NCI-H146 treated with DMSO at 0.1 percent for 48 hours (cell line): ENCODE measurements at regions not wholly inside any gene's neighbourhood (a gene's known extent, or its start where the extent isn't known, plus 50 kb on each side); places are given as distances from the start of the nearest gene placed in this dataset.
"Not testable (repeated sequence)": the region's sequence is repeated elsewhere in the genome, so short reads cannot be mapped to it uniquely, and the experiment has no call there.

ENCODE experiments used
- DNase-seq: peaks from one replicate; lab custom pipeline; 2025; ENCODE audit not compliant: unreplicated experiment; lab: John Stamatoyannopoulos, UW

- no peak for DNase-seq
These were observed 200.6 kb upstream of the KLF3 start for GRCh38 chr4:38463268-38463958.

- DNase-seq, result no peak
These were observed 199.7 kb upstream of the KLF3 start for GRCh38 chr4:38464328-38464727.

- no peak for DNase-seq
These were observed 197.6 kb upstream of the KLF3 start for GRCh38 chr4:38466401-38466800.

- no peak for DNase-seq
These were observed 196.7 kb upstream of the KLF3 start for GRCh38 chr4:38467296-38467695.

GRCh38 chr4:38468339-38468866 lies 195.6 kb upstream of the KLF3 start:
- no peak for DNase-seq

DNA sequence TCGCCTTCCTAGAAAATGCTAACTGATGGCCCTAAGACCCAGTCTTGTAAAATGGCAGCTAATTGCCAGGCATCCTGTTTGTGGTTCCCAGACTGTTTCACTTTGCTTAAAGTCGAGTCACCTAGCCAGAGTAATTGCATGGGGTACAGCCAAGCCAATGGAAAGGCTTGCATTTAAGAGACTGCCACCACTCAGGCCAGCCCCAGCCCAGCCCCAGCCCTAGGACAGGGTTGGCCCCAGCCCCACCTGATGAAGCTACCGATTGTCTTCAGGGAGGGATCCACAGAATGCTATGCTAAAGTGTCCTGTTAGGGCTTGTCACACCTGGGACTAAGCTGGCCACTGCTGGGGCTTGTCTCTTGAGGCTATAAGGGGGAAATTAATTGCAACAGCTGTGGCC lies 194.6 kb upstream of the KLF3 start:
- DNase-seq, result no peak

DNA sequence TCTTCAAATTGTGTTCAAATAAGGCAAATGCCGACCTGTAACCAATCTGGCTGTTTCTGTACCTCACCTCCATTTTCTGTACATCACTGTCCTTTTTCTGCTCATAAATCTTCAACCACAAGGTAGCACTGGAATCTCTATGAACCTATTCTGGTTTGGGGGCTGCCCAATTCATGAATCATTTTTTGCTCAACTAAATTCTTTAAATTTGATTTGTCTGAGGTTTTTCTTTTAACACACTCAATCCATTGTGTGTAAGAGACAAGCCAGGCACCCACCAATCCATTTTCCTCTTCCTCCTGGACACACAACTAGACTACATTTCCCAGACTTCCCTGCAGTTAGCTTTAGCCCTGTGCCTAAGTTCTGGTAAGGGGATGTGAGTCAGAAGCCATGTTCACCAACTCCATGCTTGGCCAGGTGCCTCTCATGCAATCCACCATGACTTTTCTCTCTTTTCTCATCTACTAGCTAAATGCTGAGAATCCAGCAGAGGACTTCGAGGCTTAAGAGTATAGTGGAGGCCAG lies 193.2 kb upstream of the KLF3 start:
- no peak for DNase-seq

DNA sequence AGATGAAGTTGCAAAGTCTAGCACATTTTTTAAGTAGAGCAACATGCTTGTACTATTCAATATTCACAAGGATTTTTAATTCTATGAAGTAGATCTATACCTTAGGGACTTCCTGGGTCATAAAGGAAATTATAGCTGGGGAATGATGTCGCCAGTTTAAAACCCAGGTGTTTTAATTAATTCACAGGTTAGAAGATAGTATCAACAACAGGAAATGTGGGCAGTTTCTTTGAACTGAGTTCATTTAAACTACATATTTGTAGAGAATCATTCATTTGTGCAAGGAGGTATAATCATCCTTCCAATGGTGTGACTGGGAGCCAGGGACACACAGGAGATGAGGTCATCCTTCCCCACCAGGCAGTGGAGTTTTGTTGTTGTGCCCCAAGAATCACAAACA lies 181.3 kb upstream of the KLF3 start:
- no peak for DNase-seq

DNA sequence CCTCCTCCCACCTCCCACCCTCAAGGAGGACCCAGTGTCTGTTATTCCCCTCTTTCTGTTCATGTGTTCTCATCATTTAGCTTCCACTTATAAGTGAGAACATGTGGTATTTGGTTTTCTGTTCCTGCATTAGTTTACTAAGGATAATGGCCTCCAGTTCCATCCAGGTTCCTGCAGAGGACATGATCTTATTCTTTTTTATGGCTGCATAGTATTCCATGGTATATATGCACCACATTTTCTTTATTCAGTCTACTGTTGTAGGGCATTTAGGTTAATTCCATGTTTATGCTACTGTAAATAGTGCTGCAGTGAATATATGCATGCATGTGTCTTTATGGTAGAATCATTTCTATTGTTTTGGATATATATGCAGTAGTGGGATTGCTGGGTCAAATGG lies 180.4 kb upstream of the KLF3 start:
- DNase-seq, result not testable (repeated sequence)

DNA sequence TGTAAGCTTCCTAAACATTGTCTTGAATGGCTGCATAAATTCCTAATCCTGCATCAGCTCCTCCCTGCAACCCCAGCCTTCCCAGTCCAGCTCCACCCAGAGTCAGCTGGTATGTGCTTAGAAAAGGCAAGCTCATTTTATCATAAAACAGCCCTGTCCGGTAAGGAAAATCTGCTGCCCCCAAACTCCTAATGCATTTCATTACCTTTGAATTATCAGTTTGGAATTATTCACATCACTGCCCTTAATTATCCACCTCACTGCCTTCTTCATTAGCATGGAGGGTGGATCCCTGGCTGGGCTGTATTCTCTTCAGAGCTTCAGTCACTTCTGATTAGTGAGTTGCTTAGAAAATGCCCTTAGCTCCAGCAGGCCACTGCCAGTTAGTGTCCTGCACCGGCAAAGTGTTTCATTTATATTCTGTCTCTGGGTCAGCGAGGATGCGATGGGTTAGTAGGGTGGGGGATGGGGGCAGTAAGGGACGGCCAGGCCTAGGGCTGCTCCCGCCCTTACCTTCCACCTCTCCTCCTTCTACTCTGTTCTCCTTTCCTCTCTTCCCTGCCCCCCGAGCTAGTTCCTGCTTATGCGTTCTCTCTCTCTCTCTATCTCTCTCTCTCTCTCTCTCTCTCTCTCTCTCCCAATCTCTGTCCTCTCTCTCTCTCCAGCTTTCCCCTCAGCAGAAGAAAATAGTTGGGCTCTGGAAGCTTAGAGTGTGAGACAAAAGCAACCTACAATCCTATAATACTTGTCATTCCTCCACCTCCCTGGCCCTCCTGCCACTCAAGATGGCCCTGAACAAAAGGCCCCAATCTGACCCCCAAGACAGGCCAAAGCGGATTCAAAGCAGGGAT lies 174.8 kb upstream of the KLF3 start:
- no peak for DNase-seq

DNA sequence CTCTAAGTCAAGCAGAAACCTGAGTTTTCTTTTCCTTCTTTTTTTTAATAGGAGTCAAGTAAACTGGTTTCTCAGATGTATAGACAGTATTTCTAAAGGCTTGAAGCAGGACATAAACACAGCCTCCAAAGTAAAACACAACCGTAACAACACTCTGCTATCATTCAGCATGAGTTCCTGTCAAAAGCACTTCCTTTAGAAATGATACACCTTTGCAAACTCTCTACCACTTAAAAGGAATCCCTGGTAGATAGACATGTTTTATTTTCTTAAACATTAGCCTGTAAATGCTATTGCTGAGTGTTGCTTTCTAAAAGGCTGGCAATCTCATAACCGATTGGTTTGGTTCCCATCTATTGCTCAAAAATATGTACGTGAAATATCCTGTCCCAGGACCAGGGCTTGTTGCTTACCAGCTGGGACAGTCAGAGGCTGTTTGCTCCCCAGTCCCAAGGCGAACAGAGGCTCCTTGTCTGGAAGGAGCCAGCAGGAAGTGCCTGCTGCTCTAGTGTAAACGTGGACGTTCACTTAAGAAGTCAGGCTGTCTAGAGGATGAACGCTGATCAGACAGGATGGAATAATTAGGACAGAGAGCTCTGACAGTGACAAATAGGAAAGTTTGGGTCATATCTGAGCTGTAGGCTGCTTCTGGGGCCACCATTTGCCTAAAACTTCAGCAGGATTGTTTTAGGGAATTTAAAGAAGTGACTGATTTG lies 173.9 kb upstream of the KLF3 start:
- no peak for DNase-seq

- DNase-seq, result no peak
These were observed 173.1 kb upstream of the KLF3 start for GRCh38 chr4:38490753-38491446.

DNA sequence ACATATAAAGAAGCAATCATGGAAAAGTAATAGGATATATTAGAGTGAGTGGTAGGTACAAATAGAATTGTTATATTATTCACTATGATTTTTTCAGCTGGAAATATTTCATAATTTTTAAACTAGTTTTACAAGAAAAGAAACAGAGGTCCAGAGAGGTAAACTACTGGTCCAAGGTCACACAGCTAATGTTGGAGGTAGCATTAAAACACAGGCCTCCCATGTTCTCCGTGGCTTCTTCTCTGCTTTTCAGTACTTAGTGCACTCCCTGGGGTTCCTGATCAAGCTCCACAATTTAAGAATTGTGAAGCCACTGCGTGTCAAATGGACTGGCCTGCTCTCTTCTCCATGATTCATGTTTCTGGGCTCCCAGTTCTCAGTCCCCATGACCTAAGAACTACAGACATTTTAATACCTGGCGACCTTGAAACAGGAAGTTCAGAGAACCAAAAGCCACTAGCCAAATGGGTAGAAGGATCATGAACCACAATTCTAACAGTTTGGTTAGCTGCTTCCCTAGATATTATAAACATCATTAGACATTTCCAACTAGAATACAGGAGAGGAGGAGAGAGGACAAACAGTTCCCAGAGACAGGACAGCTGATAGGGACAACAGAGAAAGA lies 172.0 kb upstream of the KLF3 start:
- no peak for DNase-seq

DNA sequence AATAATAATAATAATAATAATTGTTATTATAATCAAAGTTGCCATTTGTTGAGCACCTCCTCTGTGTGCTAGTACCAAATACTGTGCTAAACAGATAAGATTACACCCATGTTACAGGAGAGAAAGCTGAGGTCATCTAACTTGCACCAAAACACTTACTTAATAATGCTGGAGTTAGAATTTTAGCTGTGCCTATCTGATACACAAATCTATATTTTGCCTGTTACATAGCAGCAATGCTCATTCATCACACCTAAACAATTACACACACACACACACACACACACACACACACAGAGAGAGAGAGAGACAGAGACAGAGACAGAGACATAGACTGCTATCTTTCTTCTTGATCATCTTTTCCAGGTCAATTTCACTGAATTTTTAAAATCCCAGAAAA lies 170.9 kb upstream of the KLF3 start:
- no peak for DNase-seq

GRCh38 chr4:38495446-38495845 lies 168.6 kb upstream of the KLF3 start:
- no peak for DNase-seq

GRCh38 chr4:38497121-38497520 lies 166.9 kb upstream of the KLF3 start:
- no peak for DNase-seq

DNA sequence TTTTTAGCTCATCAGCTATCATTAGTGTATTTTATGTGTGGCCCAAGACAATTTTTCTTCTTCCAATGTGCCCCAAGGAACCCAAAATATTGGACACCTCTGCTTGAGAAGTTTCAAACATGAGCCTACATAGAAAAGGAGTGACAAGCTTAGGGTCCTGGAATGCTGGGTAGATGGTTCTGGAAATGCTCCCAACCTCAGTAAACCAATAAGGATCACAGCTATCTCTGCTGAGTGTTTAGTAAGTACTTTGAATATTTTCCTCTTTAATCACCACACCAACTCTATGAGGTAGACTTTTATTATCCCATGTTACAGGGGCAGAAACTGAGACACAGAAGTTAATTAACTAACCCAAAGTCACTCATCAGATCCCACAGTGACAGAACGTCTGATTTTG lies 164.9 kb upstream of the KLF3 start:
- DNase-seq, result no peak

- no peak for DNase-seq
These were observed 163.6 kb upstream of the KLF3 start for GRCh38 chr4:38500433-38500832.

DNA sequence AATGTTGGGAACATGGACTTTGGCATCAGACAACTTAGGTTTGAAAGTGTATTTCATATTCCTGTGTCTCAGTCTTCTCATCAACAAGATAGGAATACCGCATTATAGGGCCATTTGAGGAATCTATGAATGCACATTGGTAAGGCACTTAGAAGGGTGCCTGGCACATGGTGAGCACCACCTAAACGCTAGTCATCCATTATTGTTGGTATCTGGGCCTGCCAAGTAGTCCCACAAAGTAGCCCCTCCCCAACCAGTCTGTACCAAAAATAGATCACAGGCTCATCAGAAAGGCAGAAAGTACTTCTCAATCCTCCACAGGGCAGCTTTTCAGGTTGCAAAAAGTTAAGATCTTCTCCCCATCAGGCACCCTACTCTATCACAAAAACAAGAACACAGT lies 162.3 kb upstream of the KLF3 start:
- DNase-seq, result no peak

- no peak for DNase-seq
These were observed 160.2 kb upstream of the KLF3 start for GRCh38 chr4:38503689-38504395.
